Activated CD8-positive, alpha-beta T cell treated with anti-CD3 and anti-CD28 coated beads for 36 hours (primary cell): ENCODE measurements at regions not wholly inside any gene's neighbourhood (a gene's known extent, or its start where the extent isn't known, plus 50 kb on each side); places are given as distances from the start of the nearest gene placed in this dataset.

Experiments used
- ATAC-seq: fragments of 200-7000 bp; cut with Tn5 transposase; one replicate; pipeline ENCODE4 v1.10.0; 2021; ENCODE audit warnings: mild to moderate bottlenecking, moderate library complexity
- CTCF ChIA-PET: fragments of 350-600 bp; sonication (Branson Sonifier 250); formaldehyde crosslinking; loops from one replicate; lab custom pipeline; 2021; ENCODE audit warnings: antibody characterized with exemption; lab: Charles Lee
- POLR2A ChIA-PET: fragments of 350-600 bp; sonication (Branson Sonifier 250); formaldehyde crosslinking; loops from one replicate; lab custom pipeline; 2021; ENCODE audit warnings: antibody characterized with exemption; lab: Charles Lee
- DNase-seq: peaks from one replicate; pipeline ENCODE4 v3.0.0-alpha.2; 2020
- H3K27ac Mint-ChIP-seq: one replicate; pipeline ENCODE4 v1.8.0; 2021; ENCODE audit warnings: mild to moderate bottlenecking, mixed read lengths
- H3K27me3 Mint-ChIP-seq: one replicate; pipeline ENCODE4 v1.8.0; 2021; ENCODE audit warnings: mixed read lengths
- H3K36me3 Mint-ChIP-seq: one replicate; pipeline ENCODE4 v1.8.0; 2021; ENCODE audit warnings: low read depth, mixed read lengths
- H3K4me1 Mint-ChIP-seq: one replicate; pipeline ENCODE4 v1.8.0; 2021; ENCODE audit warnings: low read depth, mixed read lengths
- H3K4me3 Mint-ChIP-seq: one replicate; pipeline ENCODE4 v1.8.0; 2021; ENCODE audit warnings: mild to moderate bottlenecking, moderate library complexity, mixed read lengths
- H3K9me3 Mint-ChIP-seq: one replicate; pipeline ENCODE4 v1.8.0; 2021; ENCODE audit warnings: mixed read lengths
- CTCF ChIP-seq: fragments of 200-600 bp; IDR thresholded peaks from one replicate; pipeline ENCODE4 v1.8.0; 2022; ENCODE audit warnings: antibody characterized with exemption, mild to moderate bottlenecking
- intact Hi-C: fragments of 100-400 bp; cut with micrococcal nuclease; formaldehyde crosslinking; loops from one replicate; pipeline ENCODE4 v1.10.0; 2022

- no peak overlapping the region for H3K4me3 Mint-ChIP-seq
- no peaks in the 10 kb centered on the region for H3K4me1 Mint-ChIP-seq
- TF ChIP-seq CTCF = no peak
- H3K27me3 Mint-ChIP-seq = peaks cover 6% of the 10 kb centered on the region
- ATAC-seq (no peak), DNase-seq (no peak)
- intact Hi-C loops = no loop called here
- CTCF ChIA-PET = no interaction called here
- H3K36me3 Mint-ChIP-seq = no peaks in the 10 kb centered on the region
- H3K27ac Mint-ChIP-seq = no peak overlapping the region
- POLR2A ChIA-PET = no interaction called here
- peaks cover 2% of the 10 kb centered on the region for H3K9me3 Mint-ChIP-seq
These were observed 85.9 kb upstream of the HELT start for GRCh38 chr4:184932343-184932742.

GRCh38 chr4:184933311-184933710 is 85.0 kb upstream of the HELT start:
- no peak for TF ChIP-seq CTCF
- H3K27me3 Mint-ChIP-seq = peaks cover 6% of the 10 kb centered on the region

GRCh38 chr4:184934184-184934583 is 84.1 kb upstream of the HELT start:
- ChIA-PET POLR2A (no interaction called here), CTCF (no interaction called here)
- Mint-ChIP-seq H3K4me1 (no peaks in the 10 kb centered on the region), H3K4me3 (no peak overlapping the region), H3K36me3 (no peaks in the 10 kb centered on the region), H3K27ac (no peak overlapping the region), H3K9me3 (no peaks in the 10 kb centered on the region), H3K27me3 (peaks cover 6% of the 10 kb centered on the region)
- TF ChIP-seq CTCF = no peak
- no peak for DNase-seq
- intact Hi-C loops = no loop called here
- ATAC-seq = no peak

More at GRCh38 chr4:184933311-184933710, 85.0 kb upstream of the HELT start:
- H3K4me3 Mint-ChIP-seq = no peak overlapping the region
- H3K4me1 Mint-ChIP-seq = no peaks in the 10 kb centered on the region
- H3K9me3 Mint-ChIP-seq = no peaks in the 10 kb centered on the region
- DNase-seq = no peak
- intact Hi-C loops = no loop called here
- ATAC-seq = no peak
- H3K27ac Mint-ChIP-seq = no peak overlapping the region
- H3K36me3 Mint-ChIP-seq = no peaks in the 10 kb centered on the region
- ChIA-PET POLR2A (no interaction called here), CTCF (no interaction called here)

- Mint-ChIP-seq H3K27ac (no peak overlapping the region), H3K36me3 (no peaks in the 10 kb centered on the region), H3K27me3 (peaks cover 6% of the 10 kb centered on the region), H3K9me3 (no peaks in the 10 kb centered on the region), H3K4me3 (no peak overlapping the region), H3K4me1 (no peaks in the 10 kb centered on the region)
- DNase-seq = no peak
- intact Hi-C loops = no loop called here
- ATAC-seq = no peak
- CTCF ChIA-PET = no interaction called here
- TF ChIP-seq CTCF = no peak
- POLR2A ChIA-PET = no interaction called here
These were observed 83.3 kb upstream of the HELT start for GRCh38 chr4:184934961-184935360.

GRCh38 chr4:184936071-184936470 is 82.2 kb upstream of the HELT start:
- ATAC-seq (no peak), DNase-seq (no peak)
- no peak for TF ChIP-seq CTCF
- H3K36me3 Mint-ChIP-seq = no peaks in the 10 kb centered on the region
- H3K4me3 Mint-ChIP-seq = no peak overlapping the region
- H3K27ac Mint-ChIP-seq = no peak overlapping the region
- H3K27me3 Mint-ChIP-seq = peaks cover 6% of the 10 kb centered on the region
- ChIA-PET CTCF (interaction anchor here (1.2 kb wide), 1 partner anchor 69 kb away, joined by 4 read pairs; no protein-coding TSS in a partner anchor), POLR2A (interaction anchor here (0.6 kb wide), 2 partner anchors 39 to 65 kb away, joined by 3 read pairs; no protein-coding TSS in a partner anchor)
- H3K4me1 Mint-ChIP-seq = no peaks in the 10 kb centered on the region
- intact Hi-C loops = no loop called here
- H3K9me3 Mint-ChIP-seq = no peaks in the 10 kb centered on the region
